ENCODE measurements at regions not wholly inside any gene's neighbourhood (a gene's known extent, or its start where the extent isn't known, plus 50 kb on each side); places are given as distances from the start of the nearest gene placed in this dataset.

GRCh38 chr7:81433692-81434331 is 336.0 kb downstream of the HGF start:
- Histone ChIP-seq H3K36me3 (no peaks in the 10 kb centered on the region), H3K9me3 (no peaks in the 10 kb centered on the region), H3K4me1 (no peaks in the 10 kb centered on the region), H3K27me3 (no peaks in the 10 kb centered on the region), H3K4me3 (no peak overlapping the region), H3K27ac (no peak overlapping the region)
- 72% methylated on average over 3 of the region's 3 CpGs for WGBS
- DNase-seq (ENCODE audit: low spot score in 2 of 2): no peak
- no peak for TF ChIP-seq CTCF (IDR thresholded peaks at IDR 0.05)
- TF ChIP-seq POLR2AphosphoS5 (IDR thresholded peaks at IDR 0.05): no peak
- no peak for TF ChIP-seq POLR2A (IDR thresholded peaks at IDR 0.05)
- TF ChIP-seq EP300 (IDR thresholded peaks at IDR 0.05): no peak

- H3K36me3 ChIP-seq: no peaks in the 10 kb centered on the region
- no peak overlapping the region for H3K27ac ChIP-seq
- no peak for DNase-seq (ENCODE audit: low spot score in 2 of 2)
- no peaks in the 10 kb centered on the region for H3K4me1 ChIP-seq
- no peak for TF ChIP-seq POLR2AphosphoS5 (IDR thresholded peaks at IDR 0.05)
- TF ChIP-seq EP300 (IDR thresholded peaks at IDR 0.05): no peak
- no peak for TF ChIP-seq CTCF (IDR thresholded peaks at IDR 0.05)
- no peak for TF ChIP-seq POLR2A (IDR thresholded peaks at IDR 0.05)
- no peak overlapping the region for H3K4me3 ChIP-seq
- no peaks in the 10 kb centered on the region for H3K9me3 ChIP-seq
- no peaks in the 10 kb centered on the region for H3K27me3 ChIP-seq
- WGBS: 64% methylated on average over 1 of the region's 1 CpG
Observed at GRCh38 chr7:81433206-81433605, 336.6 kb downstream of the HGF start.

- Histone ChIP-seq H3K36me3 (no peaks in the 10 kb centered on the region), H3K4me1 (no peaks in the 10 kb centered on the region), H3K27ac (no peak overlapping the region), H3K4me3 (no peak overlapping the region), H3K9me3 (no peaks in the 10 kb centered on the region), H3K27me3 (no peaks in the 10 kb centered on the region)
- WGBS: 89% methylated on average over 1 of the region's 1 CpG
- TF ChIP-seq EP300 (IDR thresholded peaks at IDR 0.05) (no peak), POLR2A (IDR thresholded peaks at IDR 0.05) (no peak), CTCF (IDR thresholded peaks at IDR 0.05) (no peak), POLR2AphosphoS5 (IDR thresholded peaks at IDR 0.05) (no peak)
- no peak for DNase-seq (ENCODE audit: low spot score in 2 of 2)
Observed at GRCh38 chr7:81430761-81431160, 339.1 kb downstream of the HGF start.

- H3K27me3 ChIP-seq: no peaks in the 10 kb centered on the region
Observed at GRCh38 chr7:81430150-81430549, 339.7 kb downstream of the HGF start.

GRCh38 chr7:81427461-81427860 is 342.4 kb downstream of the HGF start:
- Histone ChIP-seq H3K4me1 (no peaks in the 10 kb centered on the region), H3K27ac (no peak overlapping the region), H3K36me3 (no peaks in the 10 kb centered on the region), H3K9me3 (no peaks in the 10 kb centered on the region), H3K4me3 (no peak overlapping the region), H3K27me3 (no peaks in the 10 kb centered on the region)
- no peak for TF ChIP-seq EP300 (IDR thresholded peaks at IDR 0.05)
- no peak for TF ChIP-seq POLR2A (IDR thresholded peaks at IDR 0.05)
- TF ChIP-seq POLR2AphosphoS5 (IDR thresholded peaks at IDR 0.05): no peak
- no peak for TF ChIP-seq CTCF (IDR thresholded peaks at IDR 0.05)
- 82% methylated on average over 2 of the region's 2 CpGs for WGBS
- DNase-seq (ENCODE audit: low spot score in 2 of 2): no peak

More at GRCh38 chr7:81430150-81430549, 339.7 kb downstream of the HGF start:
- DNase-seq (ENCODE audit: low spot score in 2 of 2): no peak
- no peaks in the 10 kb centered on the region for H3K4me1 ChIP-seq
- no peak overlapping the region for H3K4me3 ChIP-seq
- H3K36me3 ChIP-seq: no peaks in the 10 kb centered on the region
- H3K27ac ChIP-seq: no peak overlapping the region
- 85% methylated on average over 6 of the region's 6 CpGs for WGBS
- no peak for TF ChIP-seq POLR2A (IDR thresholded peaks at IDR 0.05)
- no peak for TF ChIP-seq POLR2AphosphoS5 (IDR thresholded peaks at IDR 0.05)
- no peak for TF ChIP-seq CTCF (IDR thresholded peaks at IDR 0.05)
- no peak for TF ChIP-seq EP300 (IDR thresholded peaks at IDR 0.05)
- no peaks in the 10 kb centered on the region for H3K9me3 ChIP-seq

Data from suprapubic skin (tissue), 4 donors.